Endodermal cell (in vitro differentiated cells): ENCODE measurements at regions not wholly inside any gene's neighbourhood (a gene's known extent, or its start where the extent isn't known, plus 50 kb on each side); places are given as distances from the start of the nearest gene placed in this dataset.

Experiments
- DNase-seq: peaks from one replicate; pipeline ENCODE4 v3.0.0-alpha.2; 2017
- H3K27ac ChIP-seq: 2 replicates; pipeline ENCODE4 v1.5.1; 2013; ENCODE audit warnings: mild to moderate bottlenecking, low read depth, low read length, moderate library complexity
- H3K27me3 ChIP-seq: 2 replicates; pipeline ENCODE4 v1.6.1; 2013; ENCODE audit warnings: mild to moderate bottlenecking, low read length, moderate library complexity; ENCODE audit not compliant: insufficient read depth, control insufficient read depth, poor library complexity, severe bottlenecking
- H3K36me3 ChIP-seq: 2 replicates; pipeline ENCODE4 v1.7.0; 2013; ENCODE audit warnings: mild to moderate bottlenecking, low read length, moderate library complexity; ENCODE audit not compliant: control insufficient read depth, insufficient read depth
- H3K4me1 ChIP-seq: one replicate; pipeline ENCODE4 v1.7.0; 2013; ENCODE audit warnings: low read length; ENCODE audit not compliant: control insufficient read depth, insufficient read depth
- H3K4me3 ChIP-seq: 2 replicates; pipeline ENCODE4 v1.5.1; 2013; ENCODE audit warnings: mild to moderate bottlenecking, low read length, moderate library complexity
- H3K9ac ChIP-seq: 2 replicates; pipeline ENCODE4 v1.6.1; 2013; ENCODE audit warnings: mild to moderate bottlenecking, low read length, moderate library complexity; ENCODE audit not compliant: poor library complexity, severe bottlenecking; ENCODE audit errors: extremely low read depth
- H3K9me3 ChIP-seq: 2 replicates; pipeline ENCODE4 v1.6.1; 2013; ENCODE audit warnings: mild to moderate bottlenecking, low read length, moderate library complexity; ENCODE audit not compliant: control insufficient read depth
- H3K27ac Mint-ChIP-seq: 2 replicates; pipeline ENCODE4 v1.8.0; 2020; ENCODE audit warnings: mixed read lengths
- H3K27me3 Mint-ChIP-seq: 2 replicates; pipeline ENCODE4 v1.8.0; 2021; ENCODE audit warnings: mild to moderate bottlenecking, mixed read lengths; ENCODE audit not compliant: insufficient read depth
- H3K36me3 Mint-ChIP-seq: 2 replicates; pipeline ENCODE4 v1.8.0; 2020; ENCODE audit warnings: low read depth, mixed read lengths
- H3K4me1 Mint-ChIP-seq: 2 replicates; pipeline ENCODE4 v1.8.0; 2020; ENCODE audit warnings: mixed read lengths
- H3K4me3 Mint-ChIP-seq: 2 replicates; pipeline ENCODE4 v1.8.0; 2020; ENCODE audit warnings: mild to moderate bottlenecking, moderate library complexity, mixed read lengths
- H3K9me3 Mint-ChIP-seq: 2 replicates; pipeline ENCODE4 v1.8.0; 2020; ENCODE audit warnings: mild to moderate bottlenecking, mixed read lengths
- WGBS, 2 experiments: methylation state at CpG; one replicate each; pipeline versions ENCODE4 v1.1.5 to v1.1.7; 2013; ENCODE audit warnings: missing lambda C conversion rate in 2 of 2, mixed read lengths in 1 of 2; ENCODE audit not compliant: insufficient coverage in 1 of 2, insufficient read length in 1 of 2; 5-methylcytosine and 5-hydroxymethylcytosine counted together
- TF ChIP-seq, protein P1 (sequence below): fragments of 200-600 bp; sonication (generic); conservative IDR thresholded peaks from 2 replicates; pipeline ENCODE4 v1.5.0; 2021; ENCODE audit warnings: antibody characterized with exemption, mild to moderate bottlenecking

DNA sequence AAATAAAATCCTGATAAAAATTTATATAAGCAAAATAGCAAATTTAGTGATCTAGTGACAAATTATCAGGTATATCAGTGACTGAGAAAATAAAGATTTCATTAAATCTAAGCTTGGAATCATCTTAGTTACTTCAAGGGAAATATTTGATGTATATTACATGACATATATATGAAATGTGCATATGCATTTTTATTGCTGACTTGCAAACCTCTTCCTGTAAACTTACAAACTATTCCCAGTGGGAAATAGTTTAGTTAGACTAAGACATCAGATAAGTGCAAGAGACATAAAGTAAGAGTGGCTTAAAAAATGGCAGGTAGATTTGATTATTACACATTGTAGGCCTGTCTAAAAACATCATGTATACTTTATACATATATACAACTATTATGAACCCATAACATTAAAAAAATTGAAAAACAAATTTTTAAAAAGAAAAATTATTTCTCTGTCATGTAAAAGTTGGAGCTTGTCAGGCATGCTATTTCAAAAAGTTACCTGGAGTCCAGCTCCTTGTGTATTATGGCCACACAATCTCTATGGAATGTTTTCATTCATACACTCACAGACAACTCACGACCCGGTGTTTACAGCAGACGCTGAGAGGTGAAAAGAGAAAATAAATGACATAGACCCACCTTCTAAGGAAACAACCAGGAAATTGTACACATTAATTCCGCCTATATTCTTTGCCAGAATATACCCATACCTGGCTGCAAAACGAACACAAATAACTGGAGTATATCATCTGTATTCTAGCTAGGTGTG is 724.5 kb downstream of the SLITRK6 start:
- Histone ChIP-seq H3K4me1 (no peaks in the 10 kb centered on the region), H3K27me3 (no peaks in the 10 kb centered on the region), H3K27ac (no peak overlapping the region), H3K9me3 (no peaks in the 10 kb centered on the region), H3K36me3 (no peaks in the 10 kb centered on the region), H3K4me3 (no peak overlapping the region), H3K9ac (no peak overlapping the region)
- no peak overlapping the region for H3K4me3 Mint-ChIP-seq
- H3K9me3 Mint-ChIP-seq, result no peaks in the 10 kb centered on the region
- H3K27me3 Mint-ChIP-seq, result no peaks in the 10 kb centered on the region
- no peaks in the 10 kb centered on the region for H3K4me1 Mint-ChIP-seq
- DNase-seq, result no peak
- 91% methylated on average over 5 of the region's 5 CpGs; no CpG with 5 or more reads in 1 of the 2 experiments for WGBS, 2 experiments
- no peaks in the 10 kb centered on the region for H3K36me3 Mint-ChIP-seq
- TF ChIP-seq, protein P1, sequence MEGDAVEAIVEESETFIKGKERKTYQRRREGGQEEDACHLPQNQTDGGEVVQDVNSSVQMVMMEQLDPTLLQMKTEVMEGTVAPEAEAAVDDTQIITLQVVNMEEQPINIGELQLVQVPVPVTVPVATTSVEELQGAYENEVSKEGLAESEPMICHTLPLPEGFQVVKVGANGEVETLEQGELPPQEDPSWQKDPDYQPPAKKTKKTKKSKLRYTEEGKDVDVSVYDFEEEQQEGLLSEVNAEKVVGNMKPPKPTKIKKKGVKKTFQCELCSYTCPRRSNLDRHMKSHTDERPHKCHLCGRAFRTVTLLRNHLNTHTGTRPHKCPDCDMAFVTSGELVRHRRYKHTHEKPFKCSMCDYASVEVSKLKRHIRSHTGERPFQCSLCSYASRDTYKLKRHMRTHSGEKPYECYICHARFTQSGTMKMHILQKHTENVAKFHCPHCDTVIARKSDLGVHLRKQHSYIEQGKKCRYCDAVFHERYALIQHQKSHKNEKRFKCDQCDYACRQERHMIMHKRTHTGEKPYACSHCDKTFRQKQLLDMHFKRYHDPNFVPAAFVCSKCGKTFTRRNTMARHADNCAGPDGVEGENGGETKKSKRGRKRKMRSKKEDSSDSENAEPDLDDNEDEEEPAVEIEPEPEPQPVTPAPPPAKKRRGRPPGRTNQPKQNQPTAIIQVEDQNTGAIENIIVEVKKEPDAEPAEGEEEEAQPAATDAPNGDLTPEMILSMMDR, result no peak
- no peak overlapping the region for H3K27ac Mint-ChIP-seq

GRCh38 chr13:85068231-85068630 is 731.0 kb downstream of the SLITRK6 start:
- Histone ChIP-seq H3K36me3 (no peaks in the 10 kb centered on the region), H3K4me3 (no peak overlapping the region), H3K4me1 (no peaks in the 10 kb centered on the region), H3K27ac (no peak overlapping the region), H3K27me3 (no peaks in the 10 kb centered on the region), H3K9me3 (no peaks in the 10 kb centered on the region), H3K9ac (no peak overlapping the region)
- 80 to 91% methylated on average over 1 to 3 of the region's 3 CpGs for WGBS, 2 experiments
- Mint-ChIP-seq H3K27ac (no peak overlapping the region), H3K4me3 (no peak overlapping the region), H3K27me3 (no peaks in the 10 kb centered on the region), H3K9me3 (no peaks in the 10 kb centered on the region), H3K4me1 (no peaks in the 10 kb centered on the region), H3K36me3 (no peaks in the 10 kb centered on the region)
- DNase-seq, result no peak
- TF ChIP-seq, protein P1, result no peak

GRCh38 chr13:85040215-85040614 is 759.0 kb downstream of the SLITRK6 start:
- no peak for DNase-seq
- 100% methylated on average over 1 of the region's 1 CpG; no CpG with 5 or more reads in 1 of the 2 experiments for whole genome bisulfite sequencing, 2 experiments
- peaks cover 22% of the 10 kb centered on the region for H3K9me3 ChIP-seq
- H3K27me3 Mint-ChIP-seq, result no peaks in the 10 kb centered on the region
- peaks cover 16% of the 10 kb centered on the region for H3K4me1 Mint-ChIP-seq
- TF ChIP-seq, protein P1, result no peak
- H3K4me3 Mint-ChIP-seq, result no peak overlapping the region
- no peak overlapping the region for H3K27ac ChIP-seq
- H3K4me3 ChIP-seq, result no peak overlapping the region
- no peaks in the 10 kb centered on the region for H3K36me3 Mint-ChIP-seq
- H3K36me3 ChIP-seq, result no peaks in the 10 kb centered on the region
- no peak overlapping the region for H3K27ac Mint-ChIP-seq
- no peak overlapping the region for H3K9ac ChIP-seq
- no peaks in the 10 kb centered on the region for H3K4me1 ChIP-seq
- no peaks in the 10 kb centered on the region for H3K27me3 ChIP-seq
- peaks cover 10% of the 10 kb centered on the region for H3K9me3 Mint-ChIP-seq
